ENCODE measurements at regions not wholly inside any gene's neighbourhood (a gene's known extent, or its start where the extent isn't known, plus 50 kb on each side); places are given as distances from the start of the nearest gene placed in this dataset.
"Not testable (repeated sequence)": the region's sequence is repeated elsewhere in the genome, so short reads cannot be mapped to it uniquely, and the experiment has no call there.

- DNase-seq (ENCODE audit: low spot score), result not testable (repeated sequence)
Observed at GRCh38 chr20:26373066-26373465, 676.4 kb upstream of the ZNF337 start.

GRCh38 chr20:26354511-26354910 lies 657.9 kb upstream of the ZNF337 start:
- DNase-seq (ENCODE audit: low spot score), result no peak

GRCh38 chr20:26347396-26347795 lies 650.7 kb upstream of the ZNF337 start:
- DNase-seq (ENCODE audit: low spot score), result no peak

- not testable (repeated sequence) for DNase-seq (ENCODE audit: low spot score)
Observed at GRCh38 chr20:26340460-26341065, 643.9 kb upstream of the ZNF337 start.

GRCh38 chr20:26324177-26324576 lies 627.5 kb upstream of the ZNF337 start:
- DNase-seq (ENCODE audit: low spot score), result no peak

- no peak for DNase-seq (ENCODE audit: low spot score)
Observed at GRCh38 chr20:26315054-26315453, 618.4 kb upstream of the ZNF337 start.

GRCh38 chr20:26309720-26310119 lies 613.1 kb upstream of the ZNF337 start:
- DNase-seq (ENCODE audit: low spot score), result not testable (repeated sequence)

- DNase-seq (ENCODE audit: low spot score), result no peak
Observed at GRCh38 chr20:26308961-26309360, 612.3 kb upstream of the ZNF337 start.

GRCh38 chr20:26295006-26295405 lies 598.4 kb upstream of the ZNF337 start:
- DNase-seq (ENCODE audit: low spot score), result no peak

- DNase-seq (ENCODE audit: low spot score), result not testable (repeated sequence)
Observed at GRCh38 chr20:26288379-26289061, 591.9 kb upstream of the ZNF337 start.

GRCh38 chr20:26279238-26279637 lies 582.6 kb upstream of the ZNF337 start:
- no peak for DNase-seq (ENCODE audit: low spot score)

- DNase-seq (ENCODE audit: low spot score), result no peak
Observed at GRCh38 chr20:26277339-26277738, 580.7 kb upstream of the ZNF337 start.

GRCh38 chr20:26276554-26277210 lies 580.0 kb upstream of the ZNF337 start:
- DNase-seq (ENCODE audit: low spot score), result peak; percentile 62

GRCh38 chr20:26268762-26269161 lies 572.1 kb upstream of the ZNF337 start:
- DNase-seq (ENCODE audit: low spot score), result not testable (repeated sequence)

GRCh38 chr20:26260925-26261324 lies 564.3 kb upstream of the ZNF337 start:
- not testable (repeated sequence) for DNase-seq (ENCODE audit: low spot score)

- not testable (repeated sequence) for DNase-seq (ENCODE audit: low spot score)
Observed at GRCh38 chr20:26252311-26252975, 555.8 kb upstream of the ZNF337 start.

- DNase-seq (ENCODE audit: low spot score), result not testable (repeated sequence)
Observed at GRCh38 chr20:26251376-26251775, 554.7 kb upstream of the ZNF337 start.

GRCh38 chr20:26250249-26251114 lies 553.8 kb upstream of the ZNF337 start:
- not testable (repeated sequence) for DNase-seq (ENCODE audit: low spot score)

- DNase-seq (ENCODE audit: low spot score), result no peak
Observed at GRCh38 chr20:26243731-26244130, 547.1 kb upstream of the ZNF337 start.

GRCh38 chr20:26220609-26221008 lies 524.0 kb upstream of the ZNF337 start:
- not testable (repeated sequence) for DNase-seq (ENCODE audit: low spot score)

- not testable (repeated sequence) for DNase-seq (ENCODE audit: low spot score)
Observed at GRCh38 chr20:26219546-26219945, 522.9 kb upstream of the ZNF337 start.

GRCh38 chr20:26218301-26218700 lies 521.6 kb upstream of the ZNF337 start:
- DNase-seq (ENCODE audit: low spot score), result no peak

All from left forelimb (tissue), 1 donor.